ENCODE measurements at regions not wholly inside any gene's neighbourhood (a gene's known extent, or its start where the extent isn't known, plus 50 kb on each side); places are given as distances from the start of the nearest gene placed in this dataset.
"Not testable (repeated sequence)": the region's sequence is repeated elsewhere in the genome, so short reads cannot be mapped to it uniquely, and the experiment has no call there.

GRCh38 chr6:61103660-61104059, 1182.4 kb downstream of the KHDRBS2 start:
- not testable (repeated sequence) for H3K27me3 ChIP-seq (ENCODE audit: control insufficient read depth, insufficient read depth, low read length)

DNA sequence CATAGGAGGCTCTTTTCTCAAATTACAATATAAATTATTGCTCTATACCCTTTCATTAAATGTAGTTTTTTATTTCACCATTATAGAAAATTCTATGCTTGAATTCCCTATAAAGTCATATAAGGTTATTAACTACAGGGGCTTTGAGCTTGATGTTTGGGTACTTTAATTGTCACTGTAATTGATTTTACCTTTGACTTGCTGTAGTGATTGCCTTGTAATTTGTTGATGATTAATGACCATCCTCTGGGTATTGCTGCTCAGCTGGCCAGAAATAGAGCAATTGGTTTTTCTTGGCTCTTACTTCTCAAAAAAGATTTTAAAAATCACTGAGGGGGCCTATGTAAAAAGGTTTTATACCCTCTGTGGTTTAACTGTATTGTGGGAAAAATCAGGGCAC, 1186.0 kb downstream of the KHDRBS2 start:
- no peaks in the 10 kb centered on the region for H3K9me3 ChIP-seq (ENCODE audit: control insufficient read depth, low read depth, low read length)
- no peaks in the 10 kb centered on the region for H3K36me3 ChIP-seq (ENCODE audit: control insufficient read depth, low read depth, low read length)
- H3K4me3 ChIP-seq (ENCODE audit: low read length) = no peak overlapping the region

More at GRCh38 chr6:61103660-61104059, 1182.4 kb downstream of the KHDRBS2 start:
- not testable (repeated sequence) for H3K4me3 ChIP-seq (ENCODE audit: low read length); H3K36me3 ChIP-seq (ENCODE audit: control insufficient read depth, low read depth, low read length); H3K4me1 ChIP-seq (ENCODE audit: control insufficient read depth, low read depth, low read length); H3K9ac ChIP-seq (ENCODE audit: low read length); H3K27ac ChIP-seq (ENCODE audit: low read length); H3K9me3 ChIP-seq (ENCODE audit: control insufficient read depth, low read depth, low read length)

DNA sequence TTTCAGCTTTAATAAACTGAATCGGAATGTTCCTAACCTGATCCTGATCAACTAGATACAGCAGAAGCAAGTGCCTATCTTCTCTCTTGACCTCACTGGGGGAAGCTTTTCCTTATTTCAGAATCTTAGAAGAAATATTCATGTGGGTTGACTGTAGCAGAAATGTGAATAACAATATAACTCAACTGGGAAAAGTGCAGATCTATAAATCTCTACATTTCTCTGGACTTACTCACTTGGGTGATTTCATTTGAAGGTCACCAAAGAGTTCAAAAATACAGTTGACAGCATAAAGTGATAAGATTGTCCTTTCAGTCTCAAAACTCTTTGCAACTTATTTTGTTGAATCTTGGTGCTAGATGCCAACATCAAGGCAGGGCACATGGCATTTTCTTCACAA, 1186.5 kb downstream of the KHDRBS2 start:
- not testable (repeated sequence) for H3K27ac ChIP-seq (ENCODE audit: low read length); H3K9me3 ChIP-seq (ENCODE audit: control insufficient read depth, low read depth, low read length); H3K27me3 ChIP-seq (ENCODE audit: control insufficient read depth, insufficient read depth, low read length); H3K36me3 ChIP-seq (ENCODE audit: control insufficient read depth, low read depth, low read length); H3K9ac ChIP-seq (ENCODE audit: low read length); H3K4me1 ChIP-seq (ENCODE audit: control insufficient read depth, low read depth, low read length); H3K4me3 ChIP-seq (ENCODE audit: low read length)

More for the DNA sequence above, 1186.0 kb downstream of the KHDRBS2 start:
- H3K27me3 ChIP-seq (ENCODE audit: control insufficient read depth, insufficient read depth, low read length) = no peaks in the 10 kb centered on the region
- no peak overlapping the region for H3K27ac ChIP-seq (ENCODE audit: low read length)
- H3K9ac ChIP-seq (ENCODE audit: low read length) = no peak overlapping the region
- H3K4me1 ChIP-seq (ENCODE audit: control insufficient read depth, low read depth, low read length) = no peaks in the 10 kb centered on the region

DNA sequence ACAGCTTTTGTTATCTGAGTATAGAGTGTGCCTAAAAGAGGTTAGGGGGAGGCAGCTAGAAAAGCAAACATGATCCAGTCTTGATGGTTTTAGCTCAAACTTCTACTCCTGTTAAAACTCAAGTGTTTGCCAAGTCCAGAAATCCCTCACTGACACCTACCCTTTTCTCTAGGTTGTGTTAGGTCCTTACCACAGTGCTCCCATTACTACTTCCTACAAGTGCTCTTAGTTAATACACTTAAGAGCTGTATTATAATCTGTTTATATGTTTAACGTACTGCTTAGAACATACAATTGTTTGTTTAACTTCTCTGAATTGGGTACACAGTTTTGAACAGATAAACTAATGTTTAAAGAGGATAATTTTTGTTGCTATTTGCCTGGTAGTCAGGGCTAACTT, 1198.0 kb downstream of the KHDRBS2 start:
- not testable (repeated sequence) for H3K27ac ChIP-seq (ENCODE audit: low read length); H3K9me3 ChIP-seq (ENCODE audit: control insufficient read depth, low read depth, low read length); H3K9ac ChIP-seq (ENCODE audit: low read length); H3K4me1 ChIP-seq (ENCODE audit: control insufficient read depth, low read depth, low read length); H3K4me3 ChIP-seq (ENCODE audit: low read length); H3K36me3 ChIP-seq (ENCODE audit: control insufficient read depth, low read depth, low read length); H3K27me3 ChIP-seq (ENCODE audit: control insufficient read depth, insufficient read depth, low read length)

DNA sequence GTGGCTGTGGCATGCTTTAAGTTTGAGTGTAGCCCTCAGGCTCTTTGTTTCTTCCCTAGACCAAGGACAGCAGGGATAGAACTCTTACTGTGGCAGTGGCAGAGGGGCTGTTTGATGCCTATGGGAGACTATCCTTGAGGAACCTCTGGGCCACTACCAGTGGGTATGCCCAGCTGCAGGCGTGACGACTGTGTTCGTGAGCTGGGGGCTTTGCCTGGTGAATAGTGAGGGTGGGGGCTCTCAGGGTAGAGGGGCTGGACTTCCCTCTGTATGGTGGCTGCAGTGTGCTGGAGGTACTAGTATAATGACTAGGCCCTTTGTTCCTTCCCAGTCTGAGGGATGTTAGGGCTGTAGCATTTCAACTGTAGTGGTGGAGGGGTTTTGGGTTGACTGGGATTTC, 1242.0 kb downstream of the KHDRBS2 start:
- Histone ChIP-seq H3K4me3 (ENCODE audit: low read length) (no peak overlapping the region), H3K9me3 (ENCODE audit: control insufficient read depth, low read depth, low read length) (no peaks in the 10 kb centered on the region), H3K27ac (ENCODE audit: low read length) (no peak overlapping the region), H3K36me3 (ENCODE audit: control insufficient read depth, low read depth, low read length) (no peaks in the 10 kb centered on the region), H3K9ac (ENCODE audit: low read length) (no peak overlapping the region), H3K4me1 (ENCODE audit: control insufficient read depth, low read depth, low read length) (no peaks in the 10 kb centered on the region), H3K27me3 (ENCODE audit: control insufficient read depth, insufficient read depth, low read length) (no peaks in the 10 kb centered on the region)
